NB4 (cell line): ENCODE measurements at regions not wholly inside any gene's neighbourhood (a gene's known extent, or its start where the extent isn't known, plus 50 kb on each side); places are given as distances from the start of the nearest gene placed in this dataset.

Experiments used
- DNase-seq: peaks from one replicate; pipeline ENCODE4 v3.0.0; 2010; ENCODE audit warnings: low read depth
- H3K4me3 ChIP-seq: one replicate; pipeline ENCODE4 v1.5.1; 2011; ENCODE audit warnings: mild to moderate bottlenecking, low read depth, low read length, moderate library complexity
- MYC ChIP-seq: IDR thresholded peaks from 2 replicates; pipeline ENCODE4 v1.6.1; 2011; ENCODE audit warnings: low read depth, low read length
- POLR2A ChIP-seq: IDR thresholded peaks from 2 replicates; pipeline ENCODE4 v1.6.1; 2011; ENCODE audit warnings: mild to moderate bottlenecking; ENCODE audit not compliant: insufficient read length; ENCODE audit errors: extremely low read depth
- TF ChIP-seq, protein P1 (sequence below): IDR thresholded peaks from 2 replicates; pipeline ENCODE4 v1.6.1; 2011; ENCODE audit warnings: low read depth, low read length
- TF ChIP-seq, protein P2 (sequence below): IDR thresholded peaks from one replicate; pipeline ENCODE4 v1.5.1; 2012; ENCODE audit warnings: low read depth, low read length

DNA sequence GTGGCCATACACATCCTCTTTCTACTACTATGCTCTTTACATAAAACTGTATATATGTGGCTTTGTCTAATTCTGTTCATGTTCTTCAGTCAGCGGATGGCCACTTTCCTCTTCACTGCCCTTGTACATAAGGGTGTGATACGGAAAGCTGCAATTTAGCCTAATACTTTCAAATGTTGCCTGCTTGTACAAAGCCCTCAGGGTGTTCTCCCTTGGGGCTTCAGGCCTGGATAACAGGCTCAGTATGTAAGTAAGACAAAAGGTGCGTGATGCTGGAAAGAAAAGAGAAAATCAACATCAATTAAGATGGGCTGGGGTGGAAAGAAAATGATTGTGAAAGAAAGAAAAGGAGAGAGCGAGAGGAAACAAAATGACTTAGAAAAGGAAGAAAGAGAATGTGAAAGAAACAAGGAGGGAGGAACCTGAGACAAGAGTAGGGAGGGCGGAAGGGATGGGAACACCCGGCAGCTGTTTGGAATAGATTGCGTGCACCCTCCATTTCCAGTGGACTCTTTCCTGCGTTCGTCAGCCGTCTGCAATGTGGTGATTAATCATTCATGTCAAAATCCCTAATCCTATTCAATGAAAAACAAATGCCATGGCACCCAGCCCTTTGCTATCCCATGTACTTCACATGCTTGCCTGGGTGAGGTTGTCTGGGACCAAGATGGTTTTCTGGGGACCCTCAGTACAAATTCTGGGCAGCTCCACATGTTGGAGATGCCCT lies 553.6 kb downstream of the NUF2 start:
- no peak for DNase-seq
- TF ChIP-seq, protein P1, sequence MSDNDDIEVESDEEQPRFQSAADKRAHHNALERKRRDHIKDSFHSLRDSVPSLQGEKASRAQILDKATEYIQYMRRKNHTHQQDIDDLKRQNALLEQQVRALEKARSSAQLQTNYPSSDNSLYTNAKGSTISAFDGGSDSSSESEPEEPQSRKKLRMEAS = no peak
- TF ChIP-seq MYC (no peak), POLR2A (no peak)
- TF ChIP-seq, protein P2, sequence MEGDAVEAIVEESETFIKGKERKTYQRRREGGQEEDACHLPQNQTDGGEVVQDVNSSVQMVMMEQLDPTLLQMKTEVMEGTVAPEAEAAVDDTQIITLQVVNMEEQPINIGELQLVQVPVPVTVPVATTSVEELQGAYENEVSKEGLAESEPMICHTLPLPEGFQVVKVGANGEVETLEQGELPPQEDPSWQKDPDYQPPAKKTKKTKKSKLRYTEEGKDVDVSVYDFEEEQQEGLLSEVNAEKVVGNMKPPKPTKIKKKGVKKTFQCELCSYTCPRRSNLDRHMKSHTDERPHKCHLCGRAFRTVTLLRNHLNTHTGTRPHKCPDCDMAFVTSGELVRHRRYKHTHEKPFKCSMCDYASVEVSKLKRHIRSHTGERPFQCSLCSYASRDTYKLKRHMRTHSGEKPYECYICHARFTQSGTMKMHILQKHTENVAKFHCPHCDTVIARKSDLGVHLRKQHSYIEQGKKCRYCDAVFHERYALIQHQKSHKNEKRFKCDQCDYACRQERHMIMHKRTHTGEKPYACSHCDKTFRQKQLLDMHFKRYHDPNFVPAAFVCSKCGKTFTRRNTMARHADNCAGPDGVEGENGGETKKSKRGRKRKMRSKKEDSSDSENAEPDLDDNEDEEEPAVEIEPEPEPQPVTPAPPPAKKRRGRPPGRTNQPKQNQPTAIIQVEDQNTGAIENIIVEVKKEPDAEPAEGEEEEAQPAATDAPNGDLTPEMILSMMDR = no peak
- no peak overlapping the region for H3K4me3 ChIP-seq

DNA sequence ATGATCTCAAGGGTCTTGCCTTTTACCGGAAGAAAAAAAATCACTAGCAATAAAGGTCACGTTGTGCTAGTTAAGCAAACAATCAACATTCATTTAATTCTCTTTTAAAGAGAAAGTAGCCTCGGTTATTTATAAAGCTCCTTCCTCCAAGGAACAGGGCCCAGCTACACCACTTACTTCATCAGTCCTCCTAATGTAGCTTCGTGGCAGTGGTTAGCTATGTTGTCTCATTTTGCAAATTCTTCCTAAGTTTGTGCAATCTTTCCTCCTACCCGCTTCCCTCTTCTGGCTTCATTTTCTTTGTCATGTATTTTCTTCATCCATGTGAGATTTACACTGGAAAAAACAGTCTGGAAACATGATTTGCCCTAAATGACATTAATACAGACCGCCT lies 554.2 kb downstream of the NUF2 start:
- no peak overlapping the region for H3K4me3 ChIP-seq
- TF ChIP-seq, protein P1 = no peak
- no peak for TF ChIP-seq MYC
- no peak for TF ChIP-seq POLR2A
- TF ChIP-seq, protein P2 = no peak
- DNase-seq = no peak

DNA sequence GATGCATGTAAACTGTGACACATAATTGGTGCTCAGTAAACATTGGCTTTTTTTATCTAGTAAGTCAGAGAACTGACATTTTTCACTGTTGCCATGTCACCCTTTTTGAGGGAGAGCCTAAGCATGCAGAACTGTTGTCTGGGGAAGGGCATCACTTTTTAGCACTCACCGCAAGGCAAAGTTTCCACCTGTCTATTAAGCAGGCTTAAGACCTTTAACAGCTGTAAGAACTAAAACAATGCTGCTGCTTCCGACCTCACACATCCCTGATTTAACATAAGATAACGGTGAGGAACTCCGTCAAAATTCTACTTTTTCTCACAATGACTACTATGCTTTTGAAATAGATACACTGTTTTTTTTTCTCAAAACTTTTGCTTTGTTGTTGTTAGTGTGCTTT lies 554.8 kb downstream of the NUF2 start:
- TF ChIP-seq MYC (no peak), POLR2A (no peak)
- TF ChIP-seq, protein P1 = no peak
- TF ChIP-seq, protein P2 = no peak
- DNase-seq = no peak
- H3K4me3 ChIP-seq = no peak overlapping the region

DNA sequence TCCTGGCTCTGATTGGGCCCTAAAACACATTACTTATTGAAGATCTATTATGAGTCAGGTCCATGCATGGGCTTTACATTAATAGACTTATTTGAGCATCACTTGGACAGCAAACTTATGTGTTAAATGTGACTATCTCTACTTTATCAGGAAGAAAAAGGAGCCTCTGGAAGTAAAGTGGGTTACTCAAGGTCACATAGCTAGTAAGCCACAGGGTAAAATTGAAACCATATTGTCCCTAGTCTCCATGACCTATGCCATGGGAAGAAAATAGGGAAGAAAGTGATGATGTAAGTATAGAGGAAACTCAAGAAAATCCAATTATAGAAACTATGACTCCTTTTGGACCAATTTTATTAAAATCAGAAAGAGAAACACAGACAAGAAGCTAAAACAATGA lies 555.3 kb downstream of the NUF2 start:
- no peak for DNase-seq
- TF ChIP-seq, protein P1 = no peak
- TF ChIP-seq, protein P2 = no peak
- TF ChIP-seq MYC (no peak), POLR2A (no peak)
- no peak overlapping the region for H3K4me3 ChIP-seq

DNA sequence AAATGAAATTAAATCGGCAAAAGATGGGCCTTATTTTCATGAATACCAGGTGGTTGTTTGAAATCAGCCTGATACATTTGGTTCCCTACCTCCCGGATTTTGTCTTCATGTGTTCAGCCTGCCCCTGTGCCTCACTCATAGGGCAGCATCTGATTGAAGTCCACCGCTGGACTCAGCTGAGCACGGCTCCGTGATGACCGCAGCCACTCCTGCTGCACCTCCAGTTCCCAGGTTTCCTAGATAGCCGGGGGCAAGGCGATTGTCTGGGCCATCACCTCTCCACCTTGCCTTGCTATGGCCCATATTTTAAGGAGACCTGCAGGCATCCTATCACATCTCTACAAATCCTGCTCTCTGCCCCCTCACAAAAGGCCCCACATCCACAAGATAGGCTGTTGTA lies 563.8 kb downstream of the NUF2 start:
- no peak overlapping the region for H3K4me3 ChIP-seq
- DNase-seq = no peak
- TF ChIP-seq, protein P2 = no peak
- TF ChIP-seq POLR2A (no peak), MYC (no peak)
- TF ChIP-seq, protein P1 = no peak
